ENCODE measurements at regions not wholly inside any gene's neighbourhood (a gene's known extent, or its start where the extent isn't known, plus 50 kb on each side); places are given as distances from the start of the nearest gene placed in this dataset.

DNA sequence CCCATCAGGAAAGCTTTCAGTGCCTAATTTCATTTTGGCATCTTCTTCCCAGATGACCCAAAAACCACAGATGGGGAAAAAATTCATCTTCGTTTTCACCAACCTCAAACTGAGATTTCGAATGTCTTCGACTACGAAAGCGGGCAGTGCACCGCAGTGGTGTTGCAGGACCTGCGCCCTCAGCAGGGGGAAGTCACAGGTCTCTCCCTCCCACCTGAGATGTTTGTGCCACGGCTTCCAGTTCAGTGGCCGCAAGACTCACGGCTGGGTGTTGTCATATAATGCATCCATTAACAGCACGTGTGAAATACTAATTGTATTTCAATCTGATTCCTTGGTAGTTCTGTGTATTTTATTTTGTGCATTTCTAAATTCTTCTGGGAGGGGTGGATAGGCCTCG, 66.2 kb upstream of the SALL3 start:
- TF ChIP-seq, protein P1, sequence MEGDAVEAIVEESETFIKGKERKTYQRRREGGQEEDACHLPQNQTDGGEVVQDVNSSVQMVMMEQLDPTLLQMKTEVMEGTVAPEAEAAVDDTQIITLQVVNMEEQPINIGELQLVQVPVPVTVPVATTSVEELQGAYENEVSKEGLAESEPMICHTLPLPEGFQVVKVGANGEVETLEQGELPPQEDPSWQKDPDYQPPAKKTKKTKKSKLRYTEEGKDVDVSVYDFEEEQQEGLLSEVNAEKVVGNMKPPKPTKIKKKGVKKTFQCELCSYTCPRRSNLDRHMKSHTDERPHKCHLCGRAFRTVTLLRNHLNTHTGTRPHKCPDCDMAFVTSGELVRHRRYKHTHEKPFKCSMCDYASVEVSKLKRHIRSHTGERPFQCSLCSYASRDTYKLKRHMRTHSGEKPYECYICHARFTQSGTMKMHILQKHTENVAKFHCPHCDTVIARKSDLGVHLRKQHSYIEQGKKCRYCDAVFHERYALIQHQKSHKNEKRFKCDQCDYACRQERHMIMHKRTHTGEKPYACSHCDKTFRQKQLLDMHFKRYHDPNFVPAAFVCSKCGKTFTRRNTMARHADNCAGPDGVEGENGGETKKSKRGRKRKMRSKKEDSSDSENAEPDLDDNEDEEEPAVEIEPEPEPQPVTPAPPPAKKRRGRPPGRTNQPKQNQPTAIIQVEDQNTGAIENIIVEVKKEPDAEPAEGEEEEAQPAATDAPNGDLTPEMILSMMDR (IDR thresholded peaks at IDR 0.05), result no peak
- TF ChIP-seq POLR2AphosphoS5 (IDR thresholded peaks at IDR 0.05), result no peak
- no peak for TF ChIP-seq POLR2A (IDR thresholded peaks at IDR 0.05)
- no peak for TF ChIP-seq EP300 (IDR thresholded peaks at IDR 0.05; ENCODE audit: low read depth)
